Renal cortex interstitium (tissue), 11 donors: ENCODE measurements at regions not wholly inside any gene's neighbourhood (a gene's known extent, or its start where the extent isn't known, plus 50 kb on each side); places are given as distances from the start of the nearest gene placed in this dataset.
"Not testable (repeated sequence)": the region's sequence is repeated elsewhere in the genome, so short reads cannot be mapped to it uniquely, and the experiment has no call there.

ENCODE experiments used
- DNase-seq, 11 donors: peaks; one replicate each; pipeline ENCODE4 v3.0.0-alpha.2; 2013; ENCODE audit warnings: low read depth in 9 of 11, low spot score in 4 of 11; ENCODE audit errors: extremely low read depth in 1 of 11

GRCh38 chr6:112448786-112449185 is 101.7 kb downstream of the RFPL4B start:
- not testable (repeated sequence) for DNase-seq

GRCh38 chr6:112450663-112451062 is 103.5 kb downstream of the RFPL4B start:
- no peak for DNase-seq

- DNase-seq, result no peak
Measured at GRCh38 chr6:112457886-112458285, 110.8 kb downstream of the RFPL4B start.

GRCh38 chr6:112459758-112460304 is 112.7 kb downstream of the RFPL4B start:
- no peak for DNase-seq

GRCh38 chr6:112464901-112465665 is 118.0 kb downstream of the RFPL4B start:
- no peak for DNase-seq

- DNase-seq, result no peak
Measured at GRCh38 chr6:112466373-112467151, 119.4 kb downstream of the RFPL4B start.

- no peak for DNase-seq
Measured at GRCh38 chr6:112468359-112468758, 121.2 kb downstream of the RFPL4B start.

- DNase-seq, result no peak
Measured at GRCh38 chr6:112469306-112469705, 122.2 kb downstream of the RFPL4B start.

GRCh38 chr6:112470376-112470775 is 123.2 kb downstream of the RFPL4B start:
- no peak for DNase-seq

- DNase-seq, result no peak
Measured at GRCh38 chr6:112470950-112471349, 123.8 kb downstream of the RFPL4B start.

- no peak for DNase-seq
Measured at GRCh38 chr6:112475083-112475482, 128.0 kb downstream of the RFPL4B start.

- no peak for DNase-seq
Measured at GRCh38 chr6:112477125-112477524, 130.0 kb downstream of the RFPL4B start.

- DNase-seq, result no peak
Measured at GRCh38 chr6:112478036-112478435, 130.9 kb downstream of the RFPL4B start.

- not testable (repeated sequence) for DNase-seq
Measured at GRCh38 chr6:112479975-112480374, 132.8 kb downstream of the RFPL4B start.

GRCh38 chr6:112480553-112480952 is 133.4 kb downstream of the RFPL4B start:
- DNase-seq, result no peak

- no peak for DNase-seq
Measured at GRCh38 chr6:112481211-112481610, 134.1 kb downstream of the RFPL4B start.

- no peak for DNase-seq
Measured at GRCh38 chr6:112482373-112482772, 135.2 kb downstream of the RFPL4B start.

- no peak for DNase-seq
Measured at GRCh38 chr6:112485120-112485826, 138.1 kb downstream of the RFPL4B start.

GRCh38 chr6:112485827-112486212 is 138.7 kb downstream of the RFPL4B start:
- no peak for DNase-seq

- no peak for DNase-seq
Measured at GRCh38 chr6:112486454-112486853, 139.3 kb downstream of the RFPL4B start.
